ENCODE measurements at regions not wholly inside any gene's neighbourhood (a gene's known extent, or its start where the extent isn't known, plus 50 kb on each side); places are given as distances from the start of the nearest gene placed in this dataset.
A peak's percentile ranks its signal among the peaks of the same experiment; 100 is the strongest.

DNA sequence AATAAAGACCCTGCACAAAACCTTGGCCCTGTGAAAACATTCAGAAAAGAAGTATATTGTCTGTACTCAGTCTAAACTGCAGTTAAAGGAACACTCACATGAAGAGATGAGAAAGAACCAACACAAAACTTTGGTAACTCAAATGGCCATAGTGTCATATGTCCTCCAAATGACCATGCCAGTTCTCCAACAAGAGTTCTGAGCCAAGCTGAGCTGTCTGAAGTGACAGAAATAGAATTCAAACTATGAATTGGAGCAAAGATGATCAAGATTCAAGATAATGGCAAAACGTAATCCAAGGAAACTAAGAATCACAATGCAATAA, 739.3 kb upstream of the NDST4 start:
- TF ChIP-seq POLR2AphosphoS5 (IDR thresholded peaks at IDR 0.05), result no peak
- TF ChIP-seq, protein P1, sequence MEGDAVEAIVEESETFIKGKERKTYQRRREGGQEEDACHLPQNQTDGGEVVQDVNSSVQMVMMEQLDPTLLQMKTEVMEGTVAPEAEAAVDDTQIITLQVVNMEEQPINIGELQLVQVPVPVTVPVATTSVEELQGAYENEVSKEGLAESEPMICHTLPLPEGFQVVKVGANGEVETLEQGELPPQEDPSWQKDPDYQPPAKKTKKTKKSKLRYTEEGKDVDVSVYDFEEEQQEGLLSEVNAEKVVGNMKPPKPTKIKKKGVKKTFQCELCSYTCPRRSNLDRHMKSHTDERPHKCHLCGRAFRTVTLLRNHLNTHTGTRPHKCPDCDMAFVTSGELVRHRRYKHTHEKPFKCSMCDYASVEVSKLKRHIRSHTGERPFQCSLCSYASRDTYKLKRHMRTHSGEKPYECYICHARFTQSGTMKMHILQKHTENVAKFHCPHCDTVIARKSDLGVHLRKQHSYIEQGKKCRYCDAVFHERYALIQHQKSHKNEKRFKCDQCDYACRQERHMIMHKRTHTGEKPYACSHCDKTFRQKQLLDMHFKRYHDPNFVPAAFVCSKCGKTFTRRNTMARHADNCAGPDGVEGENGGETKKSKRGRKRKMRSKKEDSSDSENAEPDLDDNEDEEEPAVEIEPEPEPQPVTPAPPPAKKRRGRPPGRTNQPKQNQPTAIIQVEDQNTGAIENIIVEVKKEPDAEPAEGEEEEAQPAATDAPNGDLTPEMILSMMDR (IDR thresholded peaks at IDR 0.05 in 8 of 11, conservative IDR thresholded peaks at IDR 0.05 in 3 of 11), result peak in 1 of 11 experiments; percentile 10
- no peak for TF ChIP-seq POLR2A (IDR thresholded peaks at IDR 0.05)
